SK-N-SH (cell line): ENCODE measurements at regions not wholly inside any gene's neighbourhood (a gene's known extent, or its start where the extent isn't known, plus 50 kb on each side); places are given as distances from the start of the nearest gene placed in this dataset.

Source experiments
- CTCF ChIA-PET: fragments of 300-600, 350-600 bp; formaldehyde crosslinking; extraction: SDS; loops from one replicate; lab custom pipeline; 2021; lab: Yijun Ruan, JAX
- POLR2A ChIA-PET: fragments of 350-600 bp; sonication (Branson Sonifier 250); formaldehyde crosslinking; extraction: SDS; loops from one replicate; lab custom pipeline; 2020; ENCODE audit warnings: antibody characterized with exemption, inconsistent platforms; lab: Yijun Ruan, JAX
- DNase-seq: peaks from one replicate; pipeline ENCODE4 v3.0.0; 2012
- H2AFZ ChIP-seq: fragments of 200-600 bp; sonication (generic); 2 replicates; pipeline ENCODE4 v1.8.1; 2016; ENCODE audit warnings: antibody characterized with exemption, mild to moderate bottlenecking, low read depth
- H3F3A ChIP-seq: fragments of 200-600 bp; sonication (generic); replicated peaks from 2 replicates; pipeline ENCODE3; 2016; ENCODE audit warnings: antibody characterized with exemption, mild to moderate bottlenecking; ENCODE audit not compliant: insufficient read depth
- H3K27ac ChIP-seq, 2 experiments: fragments of 200-500 bp in 1 of 2; fragments of 200-600 bp in 1 of 2; sonication (Bioruptor generic) in 1 of 2; sonication (generic), shearing (Covaris generic) in 1 of 2; 2 replicates each; pipeline versions ENCODE4 v1.5.1 to v1.6.1; 2014 to 2016; ENCODE audit warnings: low read depth in 2 of 2, inconsistent platforms in 1 of 2, low read length in 1 of 2, mild to moderate bottlenecking in 1 of 2, mixed read lengths in 1 of 2
- H3K27me3 ChIP-seq: fragments of 200-600 bp; sonication (generic), shearing (Covaris generic); 2 replicates; pipeline ENCODE4 v1.6.1; 2016; ENCODE audit warnings: mixed run types; ENCODE audit not compliant: insufficient read depth
- H3K36me3 ChIP-seq, 2 experiments: fragments of 200-500 bp in 1 of 2; fragments of 200-600 bp in 1 of 2; sonication (Bioruptor generic) in 1 of 2; sonication (generic) in 1 of 2; replicated peaks in 1 of 2; 2 replicates each; pipeline versions ENCODE3 to v1.5.1; 2014 to 2016; ENCODE audit warnings: low read length in 1 of 2, mild to moderate bottlenecking in 1 of 2; ENCODE audit not compliant: insufficient read depth in 2 of 2, control insufficient read depth in 1 of 2
- H3K4me1 ChIP-seq, 2 experiments: fragments of 200-500 bp in 1 of 2; fragments of 200-600 bp in 1 of 2; sonication (Bioruptor generic) in 1 of 2; sonication (generic), shearing (Covaris generic) in 1 of 2; 2 replicates each; pipeline versions ENCODE4 v1.5.1 to v1.6.1; 2014 to 2016; ENCODE audit warnings: low read depth in 1 of 2, low read length in 1 of 2, mixed run types in 1 of 2; ENCODE audit not compliant: insufficient read depth in 2 of 2, control insufficient read depth in 1 of 2
- H3K4me2 ChIP-seq: fragments of 200-600 bp; sonication (generic), shearing (Covaris generic); 2 replicates; pipeline ENCODE4 v1.6.1; 2017; ENCODE audit warnings: mixed run types
- H3K4me3 ChIP-seq, 2 experiments: fragments of 200-500 bp in 1 of 2; fragments of 200-600 bp in 1 of 2; sonication (Bioruptor generic) in 1 of 2; sonication (generic), shearing (Covaris generic) in 1 of 2; 2 replicates each; pipeline versions ENCODE4 v1.5.1 to v1.8.1; 2014 to 2016; ENCODE audit warnings: low read depth in 2 of 2, inconsistent platforms in 1 of 2, low read length in 1 of 2, mild to moderate bottlenecking in 1 of 2, mixed read lengths in 1 of 2, moderate library complexity in 1 of 2
- H3K79me2 ChIP-seq: fragments of 200-600 bp; sonication (generic); 2 replicates; pipeline ENCODE4 v1.8.1; 2017; ENCODE audit warnings: mild to moderate bottlenecking; ENCODE audit not compliant: insufficient read depth
- H3K9ac ChIP-seq: fragments of 200-600 bp; sonication (generic); 2 replicates; pipeline ENCODE4 v1.6.1; 2017; ENCODE audit warnings: mixed run types
- H3K9me2 ChIP-seq: fragments of 200-600 bp; sonication (generic); 2 replicates; pipeline ENCODE4 v1.6.1; 2017; ENCODE audit warnings: mixed run types
- H3K9me3 ChIP-seq: fragments of 200-600 bp; sonication (generic); 2 replicates; pipeline ENCODE4 v1.6.1; 2017; ENCODE audit warnings: mixed run types, mild to moderate bottlenecking, moderate library complexity
- H4K20me1 ChIP-seq: fragments of 200-600 bp; sonication (generic); 2 replicates; pipeline ENCODE4 v1.6.1; 2017; ENCODE audit warnings: mild to moderate bottlenecking, mixed run types; ENCODE audit not compliant: insufficient read depth
- RXRA ChIP-seq: IDR thresholded peaks from 2 replicates; pipeline ENCODE4 v1.4.0; 2012; ENCODE audit warnings: low read depth, mild to moderate bottlenecking, borderline replicate concordance
- SMC3 ChIP-seq: IDR thresholded peaks from 2 replicates; pipeline ENCODE4 v1.6.1; 2012; ENCODE audit warnings: low read depth, low read length, improper control_type of control experiment
- WGBS: methylation state at CpG from one replicate; pipeline ENCODE4 v1.1.6; 2017; ENCODE audit warnings: low lambda C conversion rate; 5-methylcytosine and 5-hydroxymethylcytosine counted together
- TF ChIP-seq, protein P1 (sequence below): IDR thresholded peaks from 2 replicates; pipeline ENCODE4 v1.4.0; 2012; ENCODE audit warnings: low read depth, borderline replicate concordance
- TF ChIP-seq, protein P2 (sequence below): fragments of 150-350 bp; IDR thresholded peaks from 2 replicates; pipeline ENCODE4 v1.6.1; 2016; ENCODE audit warnings: mild to moderate bottlenecking, low read depth, low read length
- TF ChIP-seq, protein P3 (sequence below): IDR thresholded peaks from 2 replicates; pipeline ENCODE4 v1.4.0; 2012; ENCODE audit warnings: low read depth

- POLR2A ChIA-PET: no interaction called here
- TF ChIP-seq, protein P1, sequence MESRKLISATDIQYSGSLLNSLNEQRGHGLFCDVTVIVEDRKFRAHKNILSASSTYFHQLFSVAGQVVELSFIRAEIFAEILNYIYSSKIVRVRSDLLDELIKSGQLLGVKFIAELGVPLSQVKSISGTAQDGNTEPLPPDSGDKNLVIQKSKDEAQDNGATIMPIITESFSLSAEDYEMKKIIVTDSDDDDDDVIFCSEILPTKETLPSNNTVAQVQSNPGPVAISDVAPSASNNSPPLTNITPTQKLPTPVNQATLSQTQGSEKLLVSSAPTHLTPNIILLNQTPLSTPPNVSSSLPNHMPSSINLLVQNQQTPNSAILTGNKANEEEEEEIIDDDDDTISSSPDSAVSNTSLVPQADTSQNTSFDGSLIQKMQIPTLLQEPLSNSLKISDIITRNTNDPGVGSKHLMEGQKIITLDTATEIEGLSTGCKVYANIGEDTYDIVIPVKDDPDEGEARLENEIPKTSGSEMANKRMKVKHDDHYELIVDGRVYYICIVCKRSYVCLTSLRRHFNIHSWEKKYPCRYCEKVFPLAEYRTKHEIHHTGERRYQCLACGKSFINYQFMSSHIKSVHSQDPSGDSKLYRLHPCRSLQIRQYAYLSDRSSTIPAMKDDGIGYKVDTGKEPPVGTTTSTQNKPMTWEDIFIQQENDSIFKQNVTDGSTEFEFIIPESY: no peak
- TF ChIP-seq SMC3: no peak
- TF ChIP-seq, protein P2, sequence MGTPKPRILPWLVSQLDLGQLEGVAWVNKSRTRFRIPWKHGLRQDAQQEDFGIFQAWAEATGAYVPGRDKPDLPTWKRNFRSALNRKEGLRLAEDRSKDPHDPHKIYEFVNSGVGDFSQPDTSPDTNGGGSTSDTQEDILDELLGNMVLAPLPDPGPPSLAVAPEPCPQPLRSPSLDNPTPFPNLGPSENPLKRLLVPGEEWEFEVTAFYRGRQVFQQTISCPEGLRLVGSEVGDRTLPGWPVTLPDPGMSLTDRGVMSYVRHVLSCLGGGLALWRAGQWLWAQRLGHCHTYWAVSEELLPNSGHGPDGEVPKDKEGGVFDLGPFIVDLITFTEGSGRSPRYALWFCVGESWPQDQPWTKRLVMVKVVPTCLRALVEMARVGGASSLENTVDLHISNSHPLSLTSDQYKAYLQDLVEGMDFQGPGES: no peak
- Histone ChIP-seq H3K27ac (peak overlapping the region in 1 of 2 experiments; percentile 22; a peak in 1 of 4 replicates), H3F3A (no peaks in the 10 kb centered on the region), H3K9me2 (no peaks in the 10 kb centered on the region), H3K9me3 (no peaks in the 10 kb centered on the region), H3K4me1 (peaks cover 12 to 17% of the 10 kb centered on the region in 2 experiments; a peak in 3 of 4 replicates), H3K4me2 (peak overlapping the region; percentile 81), H3K9ac (no peak overlapping the region; the same call in 1 of the 2 replicates), H4K20me1 (no peaks in the 10 kb centered on the region), H2AFZ (peak overlapping the region; percentile 81; the same call in 1 of the 2 replicates), H3K79me2 (no peaks in the 10 kb centered on the region), H3K27me3 (no peaks in the 10 kb centered on the region), H3K36me3 (no peaks in the 10 kb centered on the region), H3K4me3 (peak overlapping the region; percentile 57 to 63)
- peak; percentile 64 for DNase-seq
- 57% methylated on average over 11 of the region's 11 CpGs for WGBS
- CTCF ChIA-PET: interaction anchor here (0.6 to 2.0 kb wide), 5 partner anchors 8 to 1815 kb away, joined by 3 to 5 read pairs (median 4); no protein-coding TSS in a partner anchor
Measured at GRCh38 chr2:143937723-143938350, 582.1 kb downstream of the ZEB2 start.

DNA sequence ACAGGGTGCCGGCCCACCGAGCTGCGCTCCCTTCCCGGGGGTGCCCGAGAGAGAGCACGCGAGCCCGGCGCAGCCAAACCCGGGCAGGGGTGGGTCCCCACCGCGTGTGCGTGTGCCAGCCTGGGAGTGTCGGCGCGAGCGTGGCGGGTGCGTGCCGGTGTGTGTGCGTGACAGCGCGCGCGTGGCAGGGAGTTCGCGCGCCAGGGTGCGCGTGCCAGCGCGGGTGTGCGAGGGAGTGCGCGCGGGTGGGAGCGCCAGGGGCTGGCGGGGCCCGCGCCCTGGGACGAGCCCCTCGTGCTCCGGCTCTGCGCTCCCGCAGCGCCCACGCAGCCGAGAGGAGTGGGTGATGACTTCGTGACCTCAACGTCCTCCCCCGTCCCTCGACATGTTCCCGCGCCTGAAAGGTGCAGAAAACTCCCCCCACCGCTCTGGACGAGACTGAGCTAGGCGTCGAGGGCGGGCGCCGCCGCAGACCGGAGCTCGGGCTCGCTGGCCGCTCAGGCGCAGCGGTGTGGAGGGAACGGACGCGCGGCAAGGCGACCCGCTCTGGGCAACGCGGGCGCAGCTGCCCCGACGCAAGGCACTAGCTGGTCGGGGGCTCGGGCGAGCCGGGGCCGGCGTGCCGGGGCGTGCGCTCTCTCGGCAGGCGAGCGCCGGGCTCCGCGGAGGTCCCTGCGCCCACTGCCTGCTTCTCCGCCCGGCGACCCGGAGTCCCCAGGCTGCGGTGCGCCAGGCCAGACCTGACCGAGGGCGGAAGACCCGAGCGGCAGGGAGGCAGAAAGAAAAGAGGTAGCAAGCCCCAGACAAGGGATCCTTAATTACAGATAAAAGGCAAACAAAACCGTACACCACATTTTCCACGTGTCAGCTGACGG lies 582.8 kb downstream of the ZEB2 start:
- Histone ChIP-seq H4K20me1 (no peaks in the 10 kb centered on the region), H3K9ac (peak overlapping the region; percentile 18; the same call in 1 of the 2 replicates), H3K4me1 (peaks cover 12 to 17% of the 10 kb centered on the region in 2 experiments; a peak in 3 of 4 replicates), H3K36me3 (no peaks in the 10 kb centered on the region), H3F3A (no peaks in the 10 kb centered on the region), H3K9me2 (no peaks in the 10 kb centered on the region), H3K79me2 (no peaks in the 10 kb centered on the region), H3K4me2 (peak overlapping the region; percentile 81), H3K27me3 (no peaks in the 10 kb centered on the region), H3K4me3 (peak overlapping the region; percentile 57 to 63), H3K27ac (peak overlapping the region in 1 of 2 experiments; percentile 22; a peak in 2 of 4 replicates), H2AFZ (peak overlapping the region; percentile 81; the same call in 1 of the 2 replicates), H3K9me3 (no peaks in the 10 kb centered on the region)
- peak; percentile 85 for DNase-seq
- WGBS: 12% methylated on average over 17 of the region's 108 CpGs
- ChIA-PET CTCF (interaction anchor here (1.0 to 2.0 kb wide), 4 partner anchors 9 to 1816 kb away, joined by 3 to 5 read pairs (median 4); no protein-coding TSS in a partner anchor), POLR2A (no interaction called here)
- TF ChIP-seq, protein P3, sequence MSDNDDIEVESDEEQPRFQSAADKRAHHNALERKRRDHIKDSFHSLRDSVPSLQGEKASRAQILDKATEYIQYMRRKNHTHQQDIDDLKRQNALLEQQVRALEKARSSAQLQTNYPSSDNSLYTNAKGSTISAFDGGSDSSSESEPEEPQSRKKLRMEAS: peak; percentile 81
- TF ChIP-seq RXRA: no peak
